Esophagus squamous epithelium (tissue), 4 donors: ENCODE measurements at regions not wholly inside any gene's neighbourhood (a gene's known extent, or its start where the extent isn't known, plus 50 kb on each side); places are given as distances from the start of the nearest gene placed in this dataset.

Experiments
- POLR2A ChIP-seq, 4 donors: fragments of 450-650 bp; IDR thresholded peaks; one replicate each; pipeline ENCODE4 v1.6.1; 2017; ENCODE audit warnings: antibody characterized with exemption in 4 of 4, mild to moderate bottlenecking in 4 of 4, moderate library complexity in 3 of 4
- TF ChIP-seq, protein P1 (sequence below), 6 experiments: fragments of 450-650 bp in 4 of 6; fragments of 200-600 bp in 2 of 6; sonication (generic) in 2 of 6; IDR thresholded peaks; one replicate each; pipeline ENCODE4 v1.5.1; 2016 to 2019; ENCODE audit warnings: antibody characterized with exemption in 6 of 6, mild to moderate bottlenecking in 4 of 6, moderate library complexity in 4 of 6

DNA sequence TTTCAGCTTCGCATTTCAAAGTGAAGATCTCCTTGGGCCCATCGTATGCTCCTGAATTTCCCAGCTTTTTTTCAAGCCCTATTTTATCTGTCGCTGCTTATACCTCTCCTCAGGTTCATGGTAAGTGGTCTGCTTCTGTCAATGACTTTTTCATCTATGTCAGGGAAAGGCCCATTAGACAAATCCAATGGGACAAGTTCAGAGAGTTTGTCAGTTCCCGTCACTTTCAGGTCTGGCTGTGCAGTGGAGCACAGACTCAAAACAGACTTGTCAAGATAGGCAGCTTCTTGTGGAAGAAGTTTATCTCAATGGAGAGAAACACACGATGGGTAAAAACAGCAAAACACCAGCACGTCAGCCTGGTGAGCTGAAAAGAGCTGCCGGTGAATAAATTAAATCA lies 100.9 kb upstream of the KLF7 start:
- TF ChIP-seq, protein P1, sequence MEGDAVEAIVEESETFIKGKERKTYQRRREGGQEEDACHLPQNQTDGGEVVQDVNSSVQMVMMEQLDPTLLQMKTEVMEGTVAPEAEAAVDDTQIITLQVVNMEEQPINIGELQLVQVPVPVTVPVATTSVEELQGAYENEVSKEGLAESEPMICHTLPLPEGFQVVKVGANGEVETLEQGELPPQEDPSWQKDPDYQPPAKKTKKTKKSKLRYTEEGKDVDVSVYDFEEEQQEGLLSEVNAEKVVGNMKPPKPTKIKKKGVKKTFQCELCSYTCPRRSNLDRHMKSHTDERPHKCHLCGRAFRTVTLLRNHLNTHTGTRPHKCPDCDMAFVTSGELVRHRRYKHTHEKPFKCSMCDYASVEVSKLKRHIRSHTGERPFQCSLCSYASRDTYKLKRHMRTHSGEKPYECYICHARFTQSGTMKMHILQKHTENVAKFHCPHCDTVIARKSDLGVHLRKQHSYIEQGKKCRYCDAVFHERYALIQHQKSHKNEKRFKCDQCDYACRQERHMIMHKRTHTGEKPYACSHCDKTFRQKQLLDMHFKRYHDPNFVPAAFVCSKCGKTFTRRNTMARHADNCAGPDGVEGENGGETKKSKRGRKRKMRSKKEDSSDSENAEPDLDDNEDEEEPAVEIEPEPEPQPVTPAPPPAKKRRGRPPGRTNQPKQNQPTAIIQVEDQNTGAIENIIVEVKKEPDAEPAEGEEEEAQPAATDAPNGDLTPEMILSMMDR (IDR thresholded peaks at IDR 0.05): no peak
- no peak for TF ChIP-seq POLR2A (IDR thresholded peaks at IDR 0.05)
